GM23248 (cell line): ENCODE measurements at regions not wholly inside any gene's neighbourhood (a gene's known extent, or its start where the extent isn't known, plus 50 kb on each side); places are given as distances from the start of the nearest gene placed in this dataset.

ENCODE experiments used
- DNase-seq: peaks from one replicate; pipeline ENCODE4 v3.0.0-alpha.2; 2015
- H2AFZ ChIP-seq: fragments of 200-600 bp; sonication (generic); 2 replicates; pipeline ENCODE4 v1.6.1; 2016; ENCODE audit warnings: antibody characterized with exemption
- H3F3A ChIP-seq: fragments of 200-600 bp; sonication (generic); 2 replicates; pipeline ENCODE4 v1.6.1; 2016; ENCODE audit warnings: mild to moderate bottlenecking, antibody characterized with exemption, mixed run types; ENCODE audit not compliant: insufficient read depth
- H3K27ac ChIP-seq: fragments of 200-600 bp; sonication (generic); 2 replicates; pipeline ENCODE4 v1.5.1; 2016; ENCODE audit warnings: mild to moderate bottlenecking
- H3K27me3 ChIP-seq: fragments of 200-600 bp; sonication (generic); replicated peaks from 2 replicates; pipeline ENCODE4 v1.6.1; 2016; ENCODE audit warnings: mild to moderate bottlenecking; ENCODE audit not compliant: insufficient read depth
- H3K36me3 ChIP-seq: fragments of 200-600 bp; sonication (generic); 2 replicates; pipeline ENCODE4 v1.6.1; 2016; ENCODE audit warnings: low read depth, mild to moderate bottlenecking
- H3K4me1 ChIP-seq: fragments of 200-600 bp; sonication (generic); 2 replicates; pipeline ENCODE4 v1.6.1; 2016; ENCODE audit warnings: mild to moderate bottlenecking; ENCODE audit not compliant: insufficient read depth
- H3K4me2 ChIP-seq: fragments of 200-600 bp; sonication (generic); one replicate; pipeline ENCODE4 v1.6.1; 2016; ENCODE audit warnings: mild to moderate bottlenecking; ENCODE audit not compliant: unreplicated experiment
- H3K4me3 ChIP-seq: fragments of 200-600 bp; sonication (generic); 2 replicates; pipeline ENCODE4 v1.5.1; 2016; ENCODE audit warnings: mild to moderate bottlenecking
- H3K79me2 ChIP-seq: fragments of 200-600 bp; sonication (generic); 2 replicates; pipeline ENCODE4 v1.6.1; 2016; ENCODE audit warnings: mild to moderate bottlenecking; ENCODE audit not compliant: insufficient read depth
- H3K9ac ChIP-seq: fragments of 200-600 bp; sonication (generic); 2 replicates; pipeline ENCODE4 v1.6.1; 2016; ENCODE audit warnings: mild to moderate bottlenecking
- H3K9me2 ChIP-seq: fragments of 200-600 bp; sonication (generic); 2 replicates; pipeline ENCODE4 v1.6.1; 2016; ENCODE audit warnings: mixed run types, mild to moderate bottlenecking, moderate library complexity; ENCODE audit not compliant: insufficient read depth
- H3K9me3 ChIP-seq: fragments of 200-600 bp; sonication (generic); one replicate; pipeline ENCODE4 v1.6.1; 2017; ENCODE audit warnings: low read depth
- H4K20me1 ChIP-seq: fragments of 200-600 bp; sonication (generic); 2 replicates; pipeline ENCODE4 v1.6.0; 2016; ENCODE audit not compliant: insufficient read depth
- EZH2 ChIP-seq: fragments of 200-600 bp; sonication (generic); IDR thresholded peaks from 2 replicates; pipeline ENCODE4 v1.6.1; 2018; ENCODE audit warnings: antibody characterized with exemption, mild to moderate bottlenecking; ENCODE audit not compliant: insufficient read depth, poor library complexity, severe bottlenecking
- EZH2phosphoT487 ChIP-seq: fragments of 200-600 bp; sonication (generic); IDR thresholded peaks from 2 replicates; pipeline ENCODE4 v1.6.1; 2018; ENCODE audit warnings: antibody characterized with exemption, moderate library complexity, mild to moderate bottlenecking, low read depth; ENCODE audit not compliant: insufficient read depth
- WGBS, 2 experiments: methylation state at CpG; one replicate each; pipeline ENCODE4 v1.1.6; 2015 to 2017; ENCODE audit warnings: low lambda C conversion rate in 2 of 2, low coverage in 1 of 2; ENCODE audit errors: missing lambda C conversion rate in 2 of 2; 5-methylcytosine and 5-hydroxymethylcytosine counted together
- in situ Hi-C: fragments of 300-500 bp; cut with MboI; formaldehyde crosslinking; loops from 2 replicates; pipeline ENCODE4 v1.15.0; 2020

- H3K36me3 ChIP-seq: peaks cover 19% of the 10 kb centered on the region; the same call in 1 of the 2 replicates
- 45 to 54% methylated on average over 3 of the region's 3 CpGs for WGBS, 2 experiments
- no peaks in the 10 kb centered on the region for H3K9me3 ChIP-seq
- no peak for TF ChIP-seq EZH2
- TF ChIP-seq EZH2phosphoT487: no peak
- no peak for DNase-seq
- H3K4me2 ChIP-seq: peak overlapping the region; percentile 26
- H3K9ac ChIP-seq: no peak overlapping the region
- in situ Hi-C loops: no loop called here
- H3K4me3 ChIP-seq: no peak overlapping the region
- no peaks in the 10 kb centered on the region; the same call in 1 of the 2 replicates for H3F3A ChIP-seq
- H4K20me1 ChIP-seq: no peaks in the 10 kb centered on the region
- H3K4me1 ChIP-seq: peaks cover 16% of the 10 kb centered on the region
- H3K79me2 ChIP-seq: no peaks in the 10 kb centered on the region
- H2AFZ ChIP-seq: no peak overlapping the region
- H3K27me3 ChIP-seq: no peaks in the 10 kb centered on the region
- H3K27ac ChIP-seq: no peak overlapping the region
- H3K9me2 ChIP-seq: no peaks in the 10 kb centered on the region
Observed at GRCh38 chr4:20592013-20592412, 108.2 kb upstream of the PACRGL start.

GRCh38 chr4:20592663-20593062 is 107.6 kb upstream of the PACRGL start:
- Histone ChIP-seq H3K27me3 (no peaks in the 10 kb centered on the region), H3K9ac (no peak overlapping the region), H3K9me3 (no peaks in the 10 kb centered on the region), H3K4me1 (peaks cover 16% of the 10 kb centered on the region), H3K79me2 (no peaks in the 10 kb centered on the region), H3K9me2 (no peaks in the 10 kb centered on the region), H3K36me3 (peaks cover 19% of the 10 kb centered on the region; the same call in 1 of the 2 replicates), H3K4me3 (no peak overlapping the region), H3K27ac (no peak overlapping the region), H3K4me2 (peak overlapping the region; percentile 26), H2AFZ (no peak overlapping the region), H3F3A (peaks cover 4% of the 10 kb centered on the region; the same call in 1 of the 2 replicates), H4K20me1 (no peaks in the 10 kb centered on the region)
- 56 to 59% methylated on average over 2 of the region's 2 CpGs for WGBS, 2 experiments
- TF ChIP-seq EZH2phosphoT487 (no peak), EZH2 (no peak)
- DNase-seq: peak; percentile 45
- in situ Hi-C loops: no loop called here

- DNase-seq: no peak
- Histone ChIP-seq H3K27ac (no peak overlapping the region), H2AFZ (no peak overlapping the region), H3K4me2 (no peak overlapping the region), H3F3A (peaks cover 29% of the 10 kb centered on the region), H3K9ac (no peak overlapping the region), H3K4me1 (peaks cover 2% of the 10 kb centered on the region), H3K27me3 (no peaks in the 10 kb centered on the region), H3K9me2 (no peaks in the 10 kb centered on the region), H3K36me3 (0 out of 2 replicates have a peak, but pooled peaks cover 10% of the 10 kb centered on the region), H3K4me3 (no peak overlapping the region), H3K79me2 (no peaks in the 10 kb centered on the region), H3K9me3 (no peaks in the 10 kb centered on the region), H4K20me1 (no peaks in the 10 kb centered on the region)
- WGBS, 2 experiments: 96 to 98% methylated on average over 4 of the region's 4 CpGs
- no peak for TF ChIP-seq EZH2phosphoT487
- in situ Hi-C loops: no loop called here
Observed at GRCh38 chr4:20598626-20599025, 101.6 kb upstream of the PACRGL start.

GRCh38 chr4:20603671-20604313 is 96.5 kb upstream of the PACRGL start:
- Histone ChIP-seq H3K9me3 (no peaks in the 10 kb centered on the region), H3K4me1 (peaks cover 10% of the 10 kb centered on the region), H2AFZ (no peak overlapping the region), H3K27me3 (no peaks in the 10 kb centered on the region), H3K9me2 (no peaks in the 10 kb centered on the region), H3K4me3 (no peak overlapping the region), H3K4me2 (peak overlapping the region; percentile 30), H3K36me3 (peaks cover 9% of the 10 kb centered on the region; the same call in 1 of the 2 replicates), H4K20me1 (no peaks in the 10 kb centered on the region), H3K27ac (0 out of 2 replicates have a peak overlapping the region, but pooled peaks have one; percentile 1), H3K79me2 (no peaks in the 10 kb centered on the region), H3F3A (peaks cover 33% of the 10 kb centered on the region), H3K9ac (no peak overlapping the region)
- in situ Hi-C loops: no loop called here
- 10 to 16% methylated on average over 3 of the region's 3 CpGs for WGBS, 2 experiments
- peak; percentile 73 for DNase-seq
- TF ChIP-seq EZH2: no peak
- no peak for TF ChIP-seq EZH2phosphoT487
